GM13977 (cell line): ENCODE measurements at regions not wholly inside any gene's neighbourhood (a gene's known extent, or its start where the extent isn't known, plus 50 kb on each side); places are given as distances from the start of the nearest gene placed in this dataset.
"Not testable (repeated sequence)": the region's sequence is repeated elsewhere in the genome, so short reads cannot be mapped to it uniquely, and the experiment has no call there.

Experiments
- DNase-seq: peaks from one replicate; pipeline ENCODE4 v3.0.0; 2012; ENCODE audit warnings: low spot score
- CTCF ChIP-seq: IDR thresholded peaks from 2 replicates; pipeline ENCODE4 v1.5.1; 2012; ENCODE audit warnings: mild to moderate bottlenecking, control low read depth; ENCODE audit not compliant: insufficient read depth; ENCODE audit errors: extremely low read depth, missing control alignments
- in situ Hi-C: fragments of 300-500 bp; cut with MboI; formaldehyde crosslinking; loops from one replicate; pipeline ENCODE4 v1.12.0; 2022; ENCODE audit warnings: low sequenced_read_pairs, low pct_unique_long_range_greater_than_20kb, mixed read lengths, inconsistent platforms; ENCODE audit not compliant: unreplicated experiment

- in situ Hi-C loops = no loop called here
- DNase-seq = no peak
- TF ChIP-seq CTCF = no peak
Measured at GRCh38 chr2:31813016-31813415, 197.8 kb downstream of the MEMO1 start.

GRCh38 chr2:31812051-31812798 lies 198.6 kb downstream of the MEMO1 start:
- DNase-seq = peak; percentile 68
- in situ Hi-C loops = no loop called here
- no peak for TF ChIP-seq CTCF

GRCh38 chr2:31811482-31811881 lies 199.3 kb downstream of the MEMO1 start:
- no peak for TF ChIP-seq CTCF
- no peak for DNase-seq
- in situ Hi-C loops = no loop called here

GRCh38 chr2:31810200-31810917 lies 200.4 kb downstream of the MEMO1 start:
- no peak for DNase-seq
- in situ Hi-C loops = no loop called here
- TF ChIP-seq CTCF = no peak

- no peak for DNase-seq
- in situ Hi-C loops = no loop called here
- TF ChIP-seq CTCF = no peak
Measured at GRCh38 chr2:31805688-31806087, 205.1 kb downstream of the MEMO1 start.

- DNase-seq, in situ Hi-C loops: not testable (repeated sequence)
Measured at GRCh38 chr2:31803481-31804153, 207.2 kb downstream of the MEMO1 start.

- in situ Hi-C loops = no loop called here
- TF ChIP-seq CTCF = no peak
- no peak for DNase-seq
Measured at GRCh38 chr2:31802711-31803110, 208.1 kb downstream of the MEMO1 start.

GRCh38 chr2:31799282-31799681 lies 211.5 kb downstream of the MEMO1 start:
- DNase-seq, in situ Hi-C loops: not testable (repeated sequence)
